H9 (cell line): ENCODE measurements at regions not wholly inside any gene's neighbourhood (a gene's known extent, or its start where the extent isn't known, plus 50 kb on each side); places are given as distances from the start of the nearest gene placed in this dataset.

ENCODE experiments used
- DNase-seq: peaks from one replicate; pipeline ENCODE4 v3.0.0-alpha.2; 2017
- H2AFZ ChIP-seq: one replicate; pipeline ENCODE4 v1.6.1; 2013; ENCODE audit warnings: mild to moderate bottlenecking, low read length, control low read depth, moderate library complexity
- H2AK5ac ChIP-seq: 2 replicates; pipeline ENCODE4 v1.6.1; 2013; ENCODE audit warnings: low read length, control low read depth, mixed read lengths; ENCODE audit not compliant: insufficient read length
- H2BK120ac ChIP-seq: one replicate; pipeline ENCODE4 v1.6.1; 2013; ENCODE audit warnings: low read depth, mild to moderate bottlenecking, low read length, control low read depth, inconsistent platforms; ENCODE audit not compliant: poor library complexity, severe bottlenecking
- H2BK12ac ChIP-seq: 2 replicates; pipeline ENCODE4 v1.6.1; 2013; ENCODE audit warnings: low read length, control low read depth, mixed read lengths, low read depth; ENCODE audit not compliant: insufficient read length
- H2BK15ac ChIP-seq: 2 replicates; pipeline ENCODE4 v1.6.1; 2013; ENCODE audit warnings: low read depth, low read length, control low read depth
- H2BK20ac ChIP-seq: one replicate; pipeline ENCODE4 v1.6.1; 2013; ENCODE audit warnings: low read depth, mild to moderate bottlenecking, low read length, control low read depth, inconsistent platforms; ENCODE audit not compliant: poor library complexity, severe bottlenecking
- H2BK5ac ChIP-seq: 2 replicates; pipeline ENCODE4 v1.6.1; 2013; ENCODE audit warnings: low read length, control low read depth, mixed read lengths; ENCODE audit not compliant: insufficient read length
- H3K14ac ChIP-seq: 2 replicates; pipeline ENCODE4 v1.6.1; 2013; ENCODE audit warnings: low read length, control low read depth; ENCODE audit not compliant: insufficient read depth
- H3K18ac ChIP-seq: 2 replicates; pipeline ENCODE4 v1.6.1; 2013; ENCODE audit warnings: low read depth, mild to moderate bottlenecking, mixed read lengths, low read length, control low read depth; ENCODE audit not compliant: insufficient read length
- H3K23ac ChIP-seq: 2 replicates; pipeline ENCODE4 v1.6.1; 2013; ENCODE audit warnings: low read length, control low read depth, mixed read lengths, low read depth; ENCODE audit not compliant: insufficient read length
- H3K23me2 ChIP-seq: 2 replicates; pipeline ENCODE4 v1.6.1; 2013; ENCODE audit warnings: low read depth, mild to moderate bottlenecking, mixed read lengths, low read length, control low read depth; ENCODE audit not compliant: insufficient read length, poor library complexity, severe bottlenecking
- H3K27ac ChIP-seq: 2 replicates; pipeline ENCODE4 v1.5.1; 2013; ENCODE audit warnings: low read length, control low read depth, mixed read lengths, low read depth; ENCODE audit not compliant: insufficient read length
- H3K27me3 ChIP-seq: 2 replicates; pipeline ENCODE4 v1.6.1; 2013; ENCODE audit warnings: low read length, control low read depth, inconsistent platforms; ENCODE audit not compliant: insufficient read depth
- H3K4ac ChIP-seq: 2 replicates; pipeline ENCODE4 v1.6.1; 2013; ENCODE audit warnings: low read depth, mild to moderate bottlenecking, control low read depth, inconsistent platforms, low read length, moderate library complexity
- H3K4me1 ChIP-seq: 2 replicates; pipeline ENCODE4 v1.6.1; 2013; ENCODE audit warnings: low read length, control low read depth, inconsistent platforms; ENCODE audit not compliant: insufficient read depth
- H3K4me2 ChIP-seq: 2 replicates; pipeline ENCODE4 v1.6.1; 2013; ENCODE audit warnings: low read length, control low read depth, mixed read lengths; ENCODE audit not compliant: insufficient read length, insufficient read depth
- H3K56ac ChIP-seq: 2 replicates; pipeline ENCODE4 v1.6.1; 2013; ENCODE audit warnings: low read depth, mild to moderate bottlenecking, mixed read lengths, low read length, control low read depth; ENCODE audit not compliant: insufficient read length
- H3K79me1 ChIP-seq: 2 replicates; pipeline ENCODE4 v1.6.1; 2013; ENCODE audit warnings: low read depth, mild to moderate bottlenecking, moderate library complexity, low read length, control low read depth, inconsistent platforms; ENCODE audit not compliant: insufficient read depth, poor library complexity, severe bottlenecking
- H3K79me2 ChIP-seq: 2 replicates; pipeline ENCODE4 v1.6.1; 2013; ENCODE audit warnings: low read length, control low read depth, inconsistent platforms; ENCODE audit not compliant: insufficient read depth
- H3K9ac ChIP-seq: 2 replicates; pipeline ENCODE4 v1.6.1; 2013; ENCODE audit warnings: low read length, control low read depth, mixed read lengths; ENCODE audit not compliant: insufficient read length; ENCODE audit errors: extremely low read depth
- H3K9me3 ChIP-seq: one replicate; pipeline ENCODE4 v1.6.1; 2013; ENCODE audit warnings: low read depth, low read length, inconsistent platforms; ENCODE audit not compliant: control insufficient read depth
- H3T11ph ChIP-seq: one replicate; pipeline ENCODE4 v1.6.1; 2013; ENCODE audit warnings: mild to moderate bottlenecking, low read length, control low read depth, inconsistent platforms
- H4K20me1 ChIP-seq: one replicate; pipeline ENCODE4 v1.6.1; 2013; ENCODE audit not compliant: control insufficient read depth, insufficient read length, insufficient read depth
- H4K5ac ChIP-seq: 2 replicates; pipeline ENCODE4 v1.6.1; 2013; ENCODE audit warnings: low read depth, mild to moderate bottlenecking, mixed read lengths, low read length, control low read depth; ENCODE audit not compliant: insufficient read length
- H4K8ac ChIP-seq: replicated peaks from 2 replicates; pipeline ENCODE4 v1.6.1; 2013; ENCODE audit warnings: low read length, control low read depth, mixed read lengths, low read depth; ENCODE audit not compliant: insufficient read length
- H4K91ac ChIP-seq: 2 replicates; pipeline ENCODE4 v1.6.1; 2013; ENCODE audit warnings: low read depth, mild to moderate bottlenecking, moderate library complexity, mixed read lengths, low read length, control low read depth; ENCODE audit not compliant: insufficient read length
- H3K27ac Mint-ChIP-seq, 3 experiments: 2 replicates in 2 of 3; 3 replicates in 1 of 3; pipeline ENCODE4 v1.8.0; 2020 to 2021; ENCODE audit warnings: mixed read lengths in 3 of 3, mild to moderate bottlenecking in 1 of 3, moderate library complexity in 1 of 3
- H3K27me3 Mint-ChIP-seq: 2 replicates; pipeline ENCODE4 v1.8.0; 2021; ENCODE audit warnings: low read depth, mild to moderate bottlenecking, moderate library complexity, mixed read lengths
- H3K36me3 Mint-ChIP-seq, 3 experiments: 2 replicates in 2 of 3; 3 replicates in 1 of 3; pipeline ENCODE4 v1.8.0; 2020 to 2021; ENCODE audit warnings: low read depth in 3 of 3, mixed read lengths in 3 of 3; ENCODE audit not compliant: insufficient read depth in 1 of 3
- H3K4me1 Mint-ChIP-seq, 2 experiments: 2 replicates each; pipeline ENCODE4 v1.8.0; 2020; ENCODE audit warnings: mixed read lengths in 2 of 2
- H3K4me3 Mint-ChIP-seq, 2 experiments: 2 replicates in 1 of 2; 3 replicates in 1 of 2; pipeline ENCODE4 v1.8.0; 2020 to 2021; ENCODE audit warnings: mild to moderate bottlenecking in 2 of 2, mixed read lengths in 2 of 2, moderate library complexity in 1 of 2
- H3K9me3 Mint-ChIP-seq, 2 experiments: 2 replicates in 1 of 2; 3 replicates in 1 of 2; pipeline ENCODE4 v1.8.0; 2020; ENCODE audit warnings: mild to moderate bottlenecking in 2 of 2, mixed read lengths in 2 of 2, moderate library complexity in 1 of 2
- WGBS: extraction: QIAGEN DNeasy Blood & Tissue Kit; methylation state at CpG from one replicate; pipeline ENCODE4 v1.1.7; 2013; ENCODE audit warnings: missing lambda C conversion rate, low lambda C conversion rate, mixed read lengths; ENCODE audit not compliant: insufficient read length; ENCODE audit errors: extremely low coverage; 5-methylcytosine and 5-hydroxymethylcytosine counted together
- TF ChIP-seq, protein P1 (sequence below): fragments of 200-600 bp; sonication (generic); conservative IDR thresholded peaks from 3 replicates; pipeline ENCODE4 v1.8.0; 2021; ENCODE audit warnings: antibody characterized with exemption, mild to moderate bottlenecking

DNA sequence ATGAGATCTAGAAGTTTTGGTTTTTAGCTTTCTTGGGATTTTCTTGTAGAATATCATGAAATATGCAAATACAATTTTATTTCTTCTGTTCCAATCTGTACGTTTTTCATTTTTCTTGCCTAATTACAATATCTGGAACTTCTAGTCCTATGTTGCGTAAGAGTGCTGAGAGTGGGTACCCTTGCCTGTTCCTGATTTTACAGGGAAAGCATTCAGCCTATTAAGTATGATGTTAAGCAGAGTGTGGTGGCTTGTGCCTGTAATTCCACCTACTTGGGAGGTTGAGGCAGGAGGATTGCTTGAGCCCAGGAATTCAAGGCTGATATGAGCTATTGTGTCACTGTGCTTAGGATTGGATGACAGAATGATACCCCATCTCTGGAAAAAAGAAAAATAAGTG is 210.2 kb upstream of the ITGA1 start:
- no CpG with 5 or more reads among the region's 2 CpGs for WGBS
- Histone ChIP-seq H3K27ac (no peak overlapping the region), H3K4me2 (no peak overlapping the region), H3K79me1 (no peaks in the 10 kb centered on the region), H2BK20ac (no peak overlapping the region), H4K8ac (no peak overlapping the region), H3K23me2 (no peaks in the 10 kb centered on the region), H2AK5ac (no peak overlapping the region), H3T11ph (no peak overlapping the region), H3K18ac (no peak overlapping the region), H3K14ac (no peak overlapping the region), H3K79me2 (no peaks in the 10 kb centered on the region), H2AFZ (no peak overlapping the region), H4K20me1 (no peaks in the 10 kb centered on the region), H3K4me1 (no peaks in the 10 kb centered on the region), H2BK12ac (no peak overlapping the region), H2BK5ac (no peak overlapping the region), H3K27me3 (no peaks in the 10 kb centered on the region), H3K4ac (no peak overlapping the region), H3K56ac (no peak overlapping the region), H2BK120ac (no peak overlapping the region), H4K5ac (no peak overlapping the region), H4K91ac (no peak overlapping the region), H3K9me3 (no peaks in the 10 kb centered on the region), H3K23ac (no peak overlapping the region), H2BK15ac (no peak overlapping the region), H3K9ac (no peak overlapping the region)
- no peak for DNase-seq
- TF ChIP-seq, protein P1, sequence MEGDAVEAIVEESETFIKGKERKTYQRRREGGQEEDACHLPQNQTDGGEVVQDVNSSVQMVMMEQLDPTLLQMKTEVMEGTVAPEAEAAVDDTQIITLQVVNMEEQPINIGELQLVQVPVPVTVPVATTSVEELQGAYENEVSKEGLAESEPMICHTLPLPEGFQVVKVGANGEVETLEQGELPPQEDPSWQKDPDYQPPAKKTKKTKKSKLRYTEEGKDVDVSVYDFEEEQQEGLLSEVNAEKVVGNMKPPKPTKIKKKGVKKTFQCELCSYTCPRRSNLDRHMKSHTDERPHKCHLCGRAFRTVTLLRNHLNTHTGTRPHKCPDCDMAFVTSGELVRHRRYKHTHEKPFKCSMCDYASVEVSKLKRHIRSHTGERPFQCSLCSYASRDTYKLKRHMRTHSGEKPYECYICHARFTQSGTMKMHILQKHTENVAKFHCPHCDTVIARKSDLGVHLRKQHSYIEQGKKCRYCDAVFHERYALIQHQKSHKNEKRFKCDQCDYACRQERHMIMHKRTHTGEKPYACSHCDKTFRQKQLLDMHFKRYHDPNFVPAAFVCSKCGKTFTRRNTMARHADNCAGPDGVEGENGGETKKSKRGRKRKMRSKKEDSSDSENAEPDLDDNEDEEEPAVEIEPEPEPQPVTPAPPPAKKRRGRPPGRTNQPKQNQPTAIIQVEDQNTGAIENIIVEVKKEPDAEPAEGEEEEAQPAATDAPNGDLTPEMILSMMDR, result no peak
- H3K36me3 Mint-ChIP-seq, result no peaks in the 10 kb centered on the region
- H3K9me3 Mint-ChIP-seq, result no peaks in the 10 kb centered on the region
- H3K4me3 Mint-ChIP-seq, result no peak overlapping the region
- no peak overlapping the region for H3K27ac Mint-ChIP-seq
- H3K27me3 Mint-ChIP-seq, result no peaks in the 10 kb centered on the region
- no peaks in the 10 kb centered on the region for H3K4me1 Mint-ChIP-seq
